Gastroesophageal sphincter (tissue), 4 donors: ENCODE measurements at regions not wholly inside any gene's neighbourhood (a gene's known extent, or its start where the extent isn't known, plus 50 kb on each side); places are given as distances from the start of the nearest gene placed in this dataset.

Source experiments
- ATAC-seq: fragments of 150-250 bp; one replicate; pipeline ENCODE4 v1.9.1; 2016; ENCODE audit warnings: mild to moderate bottlenecking, moderate library complexity
- H3K27ac ChIP-seq, 4 donors: fragments of 200-600 bp; sonication (generic) in 3 of 4; 1 replicate in 3 of 4; 2 replicates in 1 of 4; pipeline ENCODE4 v1.5.1; 2016 to 2019
- H3K27me3 ChIP-seq: fragments of 200-600 bp; sonication (generic); one replicate; pipeline ENCODE4 v1.5.1; 2019
- H3K36me3 ChIP-seq, 2 donors: fragments of 200-600 bp; sonication (generic); one replicate each; pipeline ENCODE4 v1.5.1; 2019; ENCODE audit warnings: control low read depth in 1 of 2
- H3K4me1 ChIP-seq, 3 donors: fragments of 200-600 bp; sonication (generic); 1 replicate in 2 of 3; 2 replicates in 1 of 3; pipeline ENCODE4 v1.5.1; 2016 to 2019; ENCODE audit warnings: control low read depth in 2 of 3
- H3K4me3 ChIP-seq, 2 donors: fragments of 200-600 bp; sonication (generic); one replicate each; pipeline ENCODE4 v1.5.1; 2019; ENCODE audit warnings: mild to moderate bottlenecking in 1 of 2, moderate library complexity in 1 of 2
- H3K9me3 ChIP-seq, 3 donors: fragments of 200-600 bp; sonication (generic); one replicate each; pipeline ENCODE4 v1.5.1; 2017 to 2019; ENCODE audit warnings: control low read depth in 2 of 3
- EP300 ChIP-seq: sonication (generic); formaldehyde crosslinking; IDR thresholded peaks from one replicate; pipeline ENCODE4 v1.6.1; 2017; ENCODE audit warnings: antibody characterized with exemption, mild to moderate bottlenecking
- POLR2A ChIP-seq, 2 donors: fragments of 450-650 bp; IDR thresholded peaks; one replicate each; pipeline ENCODE4 v1.6.1; 2017; ENCODE audit warnings: antibody characterized with exemption in 2 of 2, mild to moderate bottlenecking in 2 of 2, moderate library complexity in 1 of 2
- POLR2AphosphoS5 ChIP-seq: sonication (generic); formaldehyde crosslinking; IDR thresholded peaks from one replicate; pipeline ENCODE4 v1.6.1; 2017; ENCODE audit warnings: antibody characterized with exemption
- WGBS, 2 donors: methylation state at CpG; one replicate each; pipeline ENCODE4 v1.1.5; 2018; ENCODE audit warnings: low coverage in 1 of 2; 5-methylcytosine and 5-hydroxymethylcytosine counted together
- TF ChIP-seq, protein P1 (sequence below), 4 experiments: fragments of 200-600 bp in 2 of 4; fragments of 450-650 bp in 2 of 4; sonication (generic) in 1 of 4; IDR thresholded peaks; one replicate each; pipeline ENCODE4 v1.5.1; 2017 to 2019; ENCODE audit warnings: antibody characterized with exemption in 4 of 4, mild to moderate bottlenecking in 2 of 4, moderate library complexity in 2 of 4

GRCh38 chr16:86048882-86049585 lies 150.1 kb downstream of the IRF8 start:
- H3K9me3 ChIP-seq, result no peaks in the 10 kb centered on the region
- TF ChIP-seq POLR2AphosphoS5 (no peak), POLR2A (IDR thresholded peaks at IDR 0.05) (no peak), EP300 (no peak)
- TF ChIP-seq, protein P1, sequence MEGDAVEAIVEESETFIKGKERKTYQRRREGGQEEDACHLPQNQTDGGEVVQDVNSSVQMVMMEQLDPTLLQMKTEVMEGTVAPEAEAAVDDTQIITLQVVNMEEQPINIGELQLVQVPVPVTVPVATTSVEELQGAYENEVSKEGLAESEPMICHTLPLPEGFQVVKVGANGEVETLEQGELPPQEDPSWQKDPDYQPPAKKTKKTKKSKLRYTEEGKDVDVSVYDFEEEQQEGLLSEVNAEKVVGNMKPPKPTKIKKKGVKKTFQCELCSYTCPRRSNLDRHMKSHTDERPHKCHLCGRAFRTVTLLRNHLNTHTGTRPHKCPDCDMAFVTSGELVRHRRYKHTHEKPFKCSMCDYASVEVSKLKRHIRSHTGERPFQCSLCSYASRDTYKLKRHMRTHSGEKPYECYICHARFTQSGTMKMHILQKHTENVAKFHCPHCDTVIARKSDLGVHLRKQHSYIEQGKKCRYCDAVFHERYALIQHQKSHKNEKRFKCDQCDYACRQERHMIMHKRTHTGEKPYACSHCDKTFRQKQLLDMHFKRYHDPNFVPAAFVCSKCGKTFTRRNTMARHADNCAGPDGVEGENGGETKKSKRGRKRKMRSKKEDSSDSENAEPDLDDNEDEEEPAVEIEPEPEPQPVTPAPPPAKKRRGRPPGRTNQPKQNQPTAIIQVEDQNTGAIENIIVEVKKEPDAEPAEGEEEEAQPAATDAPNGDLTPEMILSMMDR (IDR thresholded peaks at IDR 0.05), result no peak
- H3K27ac ChIP-seq, result no peak overlapping the region
- H3K4me1 ChIP-seq, result peaks cover 0 to 9% (median 0%) of the 10 kb centered on the region in 3 donors
- no peak overlapping the region for H3K4me3 ChIP-seq
- H3K36me3 ChIP-seq, result no peaks in the 10 kb centered on the region
- WGBS, 2 donors, result 73 to 75% methylated on average over 5 of the region's 11 CpGs
- ATAC-seq, result no peak
- H3K27me3 ChIP-seq, result no peaks in the 10 kb centered on the region

GRCh38 chr16:86049641-86050040 lies 150.7 kb downstream of the IRF8 start:
- Histone ChIP-seq H3K36me3 (no peaks in the 10 kb centered on the region), H3K4me1 (peaks cover 0 to 9% (median 0%) of the 10 kb centered on the region in 3 donors), H3K27me3 (no peaks in the 10 kb centered on the region), H3K4me3 (no peak overlapping the region), H3K9me3 (no peaks in the 10 kb centered on the region), H3K27ac (no peak overlapping the region)
- WGBS, 2 donors, result 86 to 100% methylated on average over 2 to 6 of the region's 10 CpGs
- ATAC-seq, result no peak
- TF ChIP-seq EP300 (no peak), POLR2AphosphoS5 (no peak), POLR2A (IDR thresholded peaks at IDR 0.05) (no peak)
- TF ChIP-seq, protein P1 (IDR thresholded peaks at IDR 0.05), result no peak

GRCh38 chr16:86050111-86050510 lies 151.1 kb downstream of the IRF8 start:
- no peak for ATAC-seq
- H3K27me3 ChIP-seq, result no peaks in the 10 kb centered on the region
- no peaks in the 10 kb centered on the region for H3K9me3 ChIP-seq
- WGBS, 2 donors, result 90 to 94% methylated on average over 6 of the region's 8 CpGs
- no peak overlapping the region for H3K27ac ChIP-seq
- H3K4me1 ChIP-seq, result peaks cover 0 to 9% (median 0%) of the 10 kb centered on the region in 3 donors
- H3K36me3 ChIP-seq, result no peaks in the 10 kb centered on the region
- no peak overlapping the region for H3K4me3 ChIP-seq
- TF ChIP-seq POLR2A (IDR thresholded peaks at IDR 0.05), result no peak
- no peak for TF ChIP-seq POLR2AphosphoS5
- TF ChIP-seq, protein P1 (IDR thresholded peaks at IDR 0.05), result no peak
- no peak for TF ChIP-seq EP300

DNA sequence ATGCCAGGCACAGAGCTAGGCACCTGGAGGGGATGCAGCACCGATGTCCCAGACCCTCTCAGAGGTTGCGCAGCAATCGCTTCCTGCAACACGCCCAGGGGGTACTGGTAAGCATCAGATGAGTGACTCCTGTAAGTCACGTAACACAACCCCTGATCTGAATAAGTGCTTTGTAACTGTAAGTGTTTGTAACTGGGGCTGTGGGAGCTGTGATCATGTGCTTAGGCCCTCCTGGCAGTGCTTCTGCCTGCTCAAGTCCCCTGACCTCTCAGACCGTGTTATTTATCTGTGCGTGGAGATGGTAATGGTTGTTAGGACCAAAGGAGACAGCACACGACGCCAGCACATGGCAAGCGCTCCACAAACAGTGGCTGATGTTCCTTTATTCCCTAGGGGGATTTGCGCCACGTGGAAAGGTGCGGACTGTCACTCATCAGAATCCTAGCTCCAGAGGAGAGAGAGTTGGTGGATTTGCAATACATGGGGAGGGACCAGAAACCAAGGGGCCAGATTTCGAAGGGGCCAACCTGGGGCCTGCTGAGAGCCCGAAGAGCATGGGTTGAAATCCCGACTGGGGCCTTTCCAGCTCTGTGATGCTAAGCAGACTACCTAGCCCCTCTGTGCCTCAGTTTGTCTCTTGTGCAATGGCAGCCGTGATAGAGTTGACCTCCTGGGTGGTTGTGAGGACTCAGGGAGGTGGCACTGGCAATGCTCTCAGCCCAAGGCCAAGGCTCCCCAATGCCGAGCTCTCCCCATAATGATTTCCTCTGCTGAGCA lies 151.8 kb downstream of the IRF8 start:
- Histone ChIP-seq H3K9me3 (no peaks in the 10 kb centered on the region), H3K27me3 (no peaks in the 10 kb centered on the region), H3K27ac (no peak overlapping the region), H3K36me3 (no peaks in the 10 kb centered on the region), H3K4me1 (peaks cover 0 to 9% (median 0%) of the 10 kb centered on the region in 3 donors), H3K4me3 (no peak overlapping the region)
- no peak for ATAC-seq
- 92 to 94% methylated on average over 6 to 7 of the region's 18 CpGs for WGBS, 2 donors
- TF ChIP-seq POLR2A (IDR thresholded peaks at IDR 0.05), result no peak
- TF ChIP-seq, protein P1 (IDR thresholded peaks at IDR 0.05), result no peak
- TF ChIP-seq EP300, result no peak
- no peak for TF ChIP-seq POLR2AphosphoS5
